ENCODE measurements at regions not wholly inside any gene's neighbourhood (a gene's known extent, or its start where the extent isn't known, plus 50 kb on each side); places are given as distances from the start of the nearest gene placed in this dataset.

DNA sequence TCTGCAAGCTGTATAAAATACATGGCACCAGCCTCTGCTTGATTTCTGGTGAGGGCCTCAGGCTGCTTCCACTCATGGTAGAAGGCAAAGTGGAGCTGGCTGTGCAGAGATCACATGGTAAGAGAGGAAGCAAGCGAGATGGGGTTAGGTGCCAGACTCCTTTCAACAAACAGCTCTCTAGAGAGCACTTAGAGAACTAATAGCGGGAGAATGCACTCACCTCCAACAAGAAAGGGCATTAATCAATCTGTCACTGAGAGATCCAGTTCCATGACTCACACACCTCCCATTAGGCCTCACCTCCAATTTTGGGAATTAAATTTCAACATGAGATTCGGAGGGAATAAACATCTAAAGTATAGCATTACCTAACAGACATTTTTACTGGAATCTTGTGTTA is 644.1 kb upstream of the ARRDC4 start:
- no peak overlapping the region for H3K4me3 ChIP-seq (ENCODE audit: low read depth, low read length)
- DNase-seq (ENCODE audit: low read depth): no peak
- TF ChIP-seq, protein P1, sequence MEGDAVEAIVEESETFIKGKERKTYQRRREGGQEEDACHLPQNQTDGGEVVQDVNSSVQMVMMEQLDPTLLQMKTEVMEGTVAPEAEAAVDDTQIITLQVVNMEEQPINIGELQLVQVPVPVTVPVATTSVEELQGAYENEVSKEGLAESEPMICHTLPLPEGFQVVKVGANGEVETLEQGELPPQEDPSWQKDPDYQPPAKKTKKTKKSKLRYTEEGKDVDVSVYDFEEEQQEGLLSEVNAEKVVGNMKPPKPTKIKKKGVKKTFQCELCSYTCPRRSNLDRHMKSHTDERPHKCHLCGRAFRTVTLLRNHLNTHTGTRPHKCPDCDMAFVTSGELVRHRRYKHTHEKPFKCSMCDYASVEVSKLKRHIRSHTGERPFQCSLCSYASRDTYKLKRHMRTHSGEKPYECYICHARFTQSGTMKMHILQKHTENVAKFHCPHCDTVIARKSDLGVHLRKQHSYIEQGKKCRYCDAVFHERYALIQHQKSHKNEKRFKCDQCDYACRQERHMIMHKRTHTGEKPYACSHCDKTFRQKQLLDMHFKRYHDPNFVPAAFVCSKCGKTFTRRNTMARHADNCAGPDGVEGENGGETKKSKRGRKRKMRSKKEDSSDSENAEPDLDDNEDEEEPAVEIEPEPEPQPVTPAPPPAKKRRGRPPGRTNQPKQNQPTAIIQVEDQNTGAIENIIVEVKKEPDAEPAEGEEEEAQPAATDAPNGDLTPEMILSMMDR (IDR thresholded peaks at IDR 0.05; ENCODE audit: insufficient read depth, low read depth, low read length): no peak

GRCh38 chr15:97317163-97317562 is 643.3 kb upstream of the ARRDC4 start:
- DNase-seq (ENCODE audit: low read depth): no peak
- TF ChIP-seq, protein P1 (IDR thresholded peaks at IDR 0.05; ENCODE audit: insufficient read depth, low read depth, low read length): no peak
- no peak overlapping the region for H3K4me3 ChIP-seq (ENCODE audit: low read depth, low read length)

DNA sequence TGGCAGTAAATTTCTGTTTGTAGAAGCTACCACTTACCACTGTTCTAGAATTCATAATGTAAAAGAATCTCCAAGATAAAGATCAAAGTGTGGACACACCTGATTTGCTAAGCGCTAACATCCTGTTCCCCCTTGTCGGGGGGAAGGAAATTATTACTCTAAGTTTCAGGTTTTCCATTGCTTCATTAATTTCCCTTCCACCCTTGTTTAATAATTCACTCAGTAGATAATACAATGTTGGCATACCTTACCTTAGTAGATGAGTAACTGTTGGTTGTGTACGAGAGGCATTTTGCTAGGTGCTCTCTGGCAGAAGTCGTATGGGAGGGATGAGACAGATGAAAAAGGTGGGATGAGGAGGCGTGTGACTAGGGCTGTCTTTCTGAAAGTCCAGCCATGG is 641.2 kb upstream of the ARRDC4 start:
- no peak for DNase-seq (ENCODE audit: low read depth)
- no peak overlapping the region for H3K4me3 ChIP-seq (ENCODE audit: low read depth, low read length)
- TF ChIP-seq, protein P1 (IDR thresholded peaks at IDR 0.05; ENCODE audit: insufficient read depth, low read depth, low read length): no peak

- H3K4me3 ChIP-seq (ENCODE audit: low read depth, low read length): no peak overlapping the region
- no peak for DNase-seq (ENCODE audit: low read depth)
These were observed 614.3 kb upstream of the ARRDC4 start for GRCh38 chr15:97346221-97346620.

DNA sequence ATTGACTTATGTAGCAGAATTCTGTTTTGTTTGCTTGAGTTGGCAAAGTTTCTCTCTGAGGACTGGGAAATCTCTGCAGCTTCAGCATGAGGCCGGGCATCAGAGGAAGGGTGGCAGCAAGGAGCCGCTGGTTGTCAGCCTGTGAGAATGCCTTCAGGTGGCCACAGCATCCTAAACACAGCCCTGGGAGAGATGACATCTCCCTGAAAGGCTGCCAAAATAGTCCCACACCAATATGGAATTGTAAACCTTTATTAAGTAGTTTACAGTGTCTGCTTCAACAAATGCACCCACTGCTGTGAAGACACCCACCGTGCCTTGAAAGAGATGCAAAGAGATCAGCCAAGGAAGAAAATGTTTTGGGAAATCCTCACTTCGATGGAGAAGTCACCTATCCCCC is 609.7 kb upstream of the ARRDC4 start:
- DNase-seq (ENCODE audit: low read depth): no peak
- H3K4me3 ChIP-seq (ENCODE audit: low read depth, low read length): no peak overlapping the region
- TF ChIP-seq, protein P1 (IDR thresholded peaks at IDR 0.05; ENCODE audit: insufficient read depth, low read depth, low read length): no peak

More at GRCh38 chr15:97346221-97346620, 614.3 kb upstream of the ARRDC4 start:
- TF ChIP-seq, protein P1 (IDR thresholded peaks at IDR 0.05; ENCODE audit: insufficient read depth, low read depth, low read length): no peak

- no peak for DNase-seq (ENCODE audit: low read depth)
- H3K4me3 ChIP-seq (ENCODE audit: low read depth, low read length): no peak overlapping the region
- TF ChIP-seq, protein P1 (IDR thresholded peaks at IDR 0.05; ENCODE audit: insufficient read depth, low read depth, low read length): no peak
These were observed 577.0 kb upstream of the ARRDC4 start for GRCh38 chr15:97383516-97383915.

DNA sequence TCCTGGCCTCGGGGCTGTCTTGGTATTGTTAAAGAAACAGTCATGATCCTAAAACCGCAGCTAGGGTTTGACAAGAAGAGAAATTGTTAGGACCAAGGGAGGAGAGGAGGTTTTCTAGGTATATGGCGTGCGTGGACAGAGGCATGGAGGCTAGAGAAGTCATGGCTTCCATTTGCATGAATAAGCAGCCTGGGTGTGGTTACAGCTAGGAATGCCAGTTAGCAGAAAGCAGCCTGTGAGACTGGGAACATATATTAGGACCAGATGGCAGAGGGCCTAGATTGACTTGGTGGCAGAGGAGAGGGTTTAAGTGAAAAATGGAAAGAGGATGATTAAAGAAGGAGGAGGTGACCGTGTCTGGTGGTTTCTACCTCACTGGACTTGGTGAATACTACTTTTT is 573.6 kb upstream of the ARRDC4 start:
- no peak overlapping the region for H3K4me3 ChIP-seq (ENCODE audit: low read depth, low read length)
- no peak for DNase-seq (ENCODE audit: low read depth)
- TF ChIP-seq, protein P1 (IDR thresholded peaks at IDR 0.05; ENCODE audit: insufficient read depth, low read depth, low read length): no peak

Data from fibroblast of villous mesenchyme (primary cell).